ENCODE measurements at regions not wholly inside any gene's neighbourhood (a gene's known extent, or its start where the extent isn't known, plus 50 kb on each side); places are given as distances from the start of the nearest gene placed in this dataset.

GRCh38 chr9:89815061-89815902 lies 210.5 kb downstream of the GADD45G start:
- no peak overlapping the region for H3K27ac ChIP-seq
- H3K27me3 ChIP-seq: no peaks in the 10 kb centered on the region
- no peaks in the 10 kb centered on the region for H3K9me3 ChIP-seq
- no peaks in the 10 kb centered on the region for H3K36me3 ChIP-seq
- H3K4me1 ChIP-seq: peaks cover 5 to 25% of the 10 kb centered on the region in 2 donors
- H3K4me3 ChIP-seq: no peak overlapping the region
- intact Hi-C loops (cut with DNase I): no loop called here
- no peak for ATAC-seq
- DNase-seq: no peak
- TF ChIP-seq CTCF (IDR thresholded peaks at IDR 0.05): no peak

- TF ChIP-seq CTCF (IDR thresholded peaks at IDR 0.05): no peak
- peaks cover 5 to 25% of the 10 kb centered on the region in 2 donors for H3K4me1 ChIP-seq
- no peaks in the 10 kb centered on the region for H3K9me3 ChIP-seq
- intact Hi-C loops (cut with DNase I): no loop called here
- H3K27ac ChIP-seq: no peak overlapping the region
- H3K27me3 ChIP-seq: no peaks in the 10 kb centered on the region
- H3K4me3 ChIP-seq: no peak overlapping the region
- no peaks in the 10 kb centered on the region for H3K36me3 ChIP-seq
- DNase-seq: no peak
- peak; percentile 49 for ATAC-seq
Observed at GRCh38 chr9:89815903-89816573, 211.2 kb downstream of the GADD45G start.

- no peak for TF ChIP-seq CTCF (IDR thresholded peaks at IDR 0.05)
Observed at GRCh38 chr9:89817151-89817950, 212.5 kb downstream of the GADD45G start.

GRCh38 chr9:89820337-89820736 lies 215.5 kb downstream of the GADD45G start:
- DNase-seq: no peak
- no peak for TF ChIP-seq CTCF (IDR thresholded peaks at IDR 0.05)
- no peak for ATAC-seq
- Histone ChIP-seq H3K27ac (no peak overlapping the region), H3K9me3 (no peaks in the 10 kb centered on the region), H3K36me3 (no peaks in the 10 kb centered on the region), H3K4me1 (peaks cover 5 to 10% of the 10 kb centered on the region in 2 donors), H3K27me3 (no peaks in the 10 kb centered on the region), H3K4me3 (no peak overlapping the region)
- intact Hi-C loops (cut with DNase I): no loop called here

More at GRCh38 chr9:89817151-89817950, 212.5 kb downstream of the GADD45G start:
- Histone ChIP-seq H3K4me3 (no peak overlapping the region), H3K27me3 (no peaks in the 10 kb centered on the region), H3K36me3 (no peaks in the 10 kb centered on the region), H3K27ac (no peak overlapping the region), H3K9me3 (no peaks in the 10 kb centered on the region), H3K4me1 (peaks cover 5 to 25% of the 10 kb centered on the region in 2 donors)
- DNase-seq (no peak), ATAC-seq (peak; percentile 30)
- intact Hi-C loops (cut with DNase I): no loop called here
